CD4-positive, alpha-beta T cell (primary cell): ENCODE measurements at regions not wholly inside any gene's neighbourhood (a gene's known extent, or its start where the extent isn't known, plus 50 kb on each side); places are given as distances from the start of the nearest gene placed in this dataset.
"Not testable (repeated sequence)": the region's sequence is repeated elsewhere in the genome, so short reads cannot be mapped to it uniquely, and the experiment has no call there.

Experiments
- ATAC-seq: fragments of 200-7000 bp; cut with Tn5 transposase; one replicate; pipeline ENCODE4 v1.10.0; 2022; ENCODE audit warnings: mild to moderate bottlenecking; ENCODE audit not compliant: poor library complexity
- CTCF ChIA-PET: fragments of 350-600 bp; sonication (Branson Sonifier 250); formaldehyde crosslinking; loops from one replicate; lab custom pipeline; 2021; ENCODE audit warnings: antibody characterized with exemption, inconsistent platforms; lab: Charles Lee
- POLR2A ChIA-PET: fragments of 350-600 bp; sonication (Branson Sonifier 250); formaldehyde crosslinking; loops from one replicate; lab custom pipeline; 2021; ENCODE audit warnings: antibody characterized with exemption, inconsistent platforms; lab: Charles Lee
- DNase-seq, 14 experiments: peaks; one replicate each; pipeline ENCODE4 v3.0.0-alpha.2; 2013 to 2020; ENCODE audit warnings: mixed read lengths in 2 of 14
- H3K27ac ChIP-seq, 2 donors: one replicate each; pipeline versions ENCODE4 v1.5.1 to v1.7.0; 2013; ENCODE audit warnings: low read length in 2 of 2, low read depth in 1 of 2, mild to moderate bottlenecking in 1 of 2
- H3K27me3 ChIP-seq, 2 experiments: 1 replicate in 1 of 2; 2 replicates in 1 of 2; pipeline versions ENCODE4 v1.6.1 to v1.7.0; 2013; ENCODE audit warnings: low read length in 2 of 2, control low read depth in 1 of 2, mild to moderate bottlenecking in 1 of 2, moderate library complexity in 1 of 2; ENCODE audit not compliant: insufficient read depth in 2 of 2, control insufficient read depth in 1 of 2
- H3K36me3 ChIP-seq: one replicate; pipeline ENCODE4 v1.6.1; 2013; ENCODE audit warnings: low read length, control low read depth; ENCODE audit not compliant: insufficient read depth
- H3K4me1 ChIP-seq: one replicate; pipeline ENCODE4 v1.6.1; 2013; ENCODE audit warnings: low read length, control low read depth; ENCODE audit not compliant: insufficient read depth
- H3K4me3 ChIP-seq: one replicate; pipeline ENCODE4 v1.5.1; 2013; ENCODE audit warnings: mild to moderate bottlenecking, low read length, moderate library complexity
- H3K9me3 ChIP-seq, 2 experiments: 1 replicate in 1 of 2; 2 replicates in 1 of 2; pipeline versions ENCODE4 v1.6.1 to v1.7.0; 2013; ENCODE audit warnings: low read length in 2 of 2, mild to moderate bottlenecking in 2 of 2, control low read depth in 1 of 2, moderate library complexity in 1 of 2; ENCODE audit not compliant: control insufficient read depth in 1 of 2, insufficient read depth in 1 of 2
- H3K27ac Mint-ChIP-seq: one replicate; pipeline ENCODE4 v1.8.0; 2020; ENCODE audit warnings: mixed read lengths
- H3K27me3 Mint-ChIP-seq: one replicate; pipeline ENCODE4 v1.8.0; 2021; ENCODE audit warnings: mixed read lengths
- H3K36me3 Mint-ChIP-seq: one replicate; pipeline ENCODE4 v1.8.0; 2021; ENCODE audit warnings: low read depth, mixed read lengths
- H3K4me1 Mint-ChIP-seq: one replicate; pipeline ENCODE4 v1.8.0; 2021; ENCODE audit warnings: low read depth, mixed read lengths
- H3K4me3 Mint-ChIP-seq: one replicate; pipeline ENCODE4 v1.8.0; 2020; ENCODE audit warnings: mild to moderate bottlenecking, mixed read lengths
- H3K9me3 Mint-ChIP-seq: one replicate; pipeline ENCODE4 v1.8.0; 2020; ENCODE audit warnings: mixed read lengths
- CTCF ChIP-seq: fragments of 200-600 bp; IDR thresholded peaks from one replicate; pipeline ENCODE4 v1.8.0; 2022; ENCODE audit warnings: antibody characterized with exemption, mild to moderate bottlenecking
- intact Hi-C, 2 experiments: fragments of 100-400 bp; cut with DNase I in 1 of 2; cut with micrococcal nuclease in 1 of 2; formaldehyde crosslinking; loops; one replicate each; pipeline versions ENCODE4 v1.15.1 to v1.9.0; 2023 to 2025; cut with DNase I, micrococcal nuclease

GRCh38 chr21:7952648-7953047 lies 2568.7 kb upstream of the TPTE start:
- Mint-ChIP-seq H3K27me3 (no peaks in the 10 kb centered on the region), H3K9me3 (peaks cover 86% of the 10 kb centered on the region), H3K4me1 (no peaks in the 10 kb centered on the region), H3K4me3 (no peak overlapping the region), H3K36me3 (peaks cover 86% of the 10 kb centered on the region), H3K27ac (no peak overlapping the region)
- H3K36me3 ChIP-seq = no peaks in the 10 kb centered on the region
- intact Hi-C loops = no loop called here
- peaks cover 97 to 100% of the 10 kb centered on the region in 2 experiments for H3K9me3 ChIP-seq
- CTCF ChIA-PET = no interaction called here
- no peak overlapping the region for H3K4me3 ChIP-seq
- DNase-seq = no peak
- no peak for ATAC-seq
- no peaks in the 10 kb centered on the region for H3K27me3 ChIP-seq
- no peak for TF ChIP-seq CTCF
- POLR2A ChIA-PET = no interaction called here
- H3K27ac ChIP-seq = no peak overlapping the region
- no peaks in the 10 kb centered on the region for H3K4me1 ChIP-seq

- no peaks in the 10 kb centered on the region for H3K36me3 ChIP-seq
- Mint-ChIP-seq H3K9me3 (peaks cover 85% of the 10 kb centered on the region), H3K36me3 (peaks cover 86% of the 10 kb centered on the region), H3K27me3 (no peaks in the 10 kb centered on the region), H3K4me1 (no peaks in the 10 kb centered on the region), H3K27ac (no peak overlapping the region), H3K4me3 (no peak overlapping the region)
- TF ChIP-seq CTCF = no peak
- H3K9me3 ChIP-seq = peaks cover 97 to 99% of the 10 kb centered on the region in 2 experiments
- POLR2A ChIA-PET = no interaction called here
- H3K4me3 ChIP-seq = no peak overlapping the region
- intact Hi-C loops = no loop called here
- no peak overlapping the region for H3K27ac ChIP-seq
- DNase-seq = no peak
- CTCF ChIA-PET = no interaction called here
- no peak for ATAC-seq
- H3K27me3 ChIP-seq = no peaks in the 10 kb centered on the region
- H3K4me1 ChIP-seq = no peaks in the 10 kb centered on the region
These were observed 2568.3 kb upstream of the TPTE start for GRCh38 chr21:7953058-7953457.

DNA sequence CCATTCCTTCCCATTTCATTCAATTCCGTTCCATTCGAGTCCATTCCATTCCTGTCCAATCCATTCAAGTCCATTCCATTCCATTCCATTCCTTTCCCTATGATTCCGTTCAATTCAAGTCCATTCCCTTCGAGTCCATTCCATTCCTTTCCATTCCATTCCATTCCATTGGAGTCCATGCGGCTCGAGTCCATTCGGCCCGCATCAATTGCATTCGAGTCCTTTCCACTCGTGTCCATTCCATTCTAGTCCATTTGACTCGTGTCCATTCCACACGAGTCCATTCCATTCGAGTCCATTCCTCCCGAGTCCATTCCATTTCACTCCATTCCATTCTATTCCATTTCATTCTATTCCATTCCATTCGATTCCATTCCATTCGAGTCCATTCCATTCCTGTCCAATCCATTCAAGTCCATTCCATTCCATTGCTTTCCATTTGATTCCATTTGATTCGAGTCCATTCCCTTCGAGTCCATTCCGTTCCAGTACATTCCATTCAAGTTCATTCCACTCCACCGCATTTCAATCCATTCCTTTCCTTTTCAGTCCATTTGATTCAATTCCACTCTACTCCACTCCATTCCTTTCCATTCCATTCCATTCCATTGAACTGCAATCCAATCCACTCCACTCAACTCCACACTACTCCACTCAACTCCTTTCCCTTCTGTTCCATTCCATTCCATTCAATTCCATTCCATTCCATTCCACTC lies 2565.9 kb upstream of the TPTE start:
- H3K4me1 Mint-ChIP-seq, H3K4me3 Mint-ChIP-seq, H3K27ac Mint-ChIP-seq, DNase-seq, H3K4me1 ChIP-seq, H3K27ac ChIP-seq, CTCF ChIA-PET, H3K4me3 ChIP-seq, H3K27me3 Mint-ChIP-seq, H3K27me3 ChIP-seq, H3K36me3 ChIP-seq, intact Hi-C loops, ATAC-seq, POLR2A ChIA-PET: not testable (repeated sequence)
- H3K9me3 ChIP-seq = peaks cover 75 to 81% of the 10 kb centered on the region in 2 experiments
- H3K36me3 Mint-ChIP-seq = peaks cover 80% of the 10 kb centered on the region
- peaks cover 69% of the 10 kb centered on the region for H3K9me3 Mint-ChIP-seq

- H3K4me3 Mint-ChIP-seq, H3K27ac ChIP-seq, intact Hi-C loops, DNase-seq, H3K27me3 Mint-ChIP-seq, H3K4me1 ChIP-seq, H3K4me3 ChIP-seq, H3K36me3 ChIP-seq, CTCF ChIA-PET, H3K27ac Mint-ChIP-seq, POLR2A ChIA-PET, H3K4me1 Mint-ChIP-seq, H3K27me3 ChIP-seq, ATAC-seq: not testable (repeated sequence)
- peaks cover 69 to 75% of the 10 kb centered on the region in 2 experiments for H3K9me3 ChIP-seq
- Mint-ChIP-seq H3K36me3 (peaks cover 80% of the 10 kb centered on the region), H3K9me3 (peaks cover 64% of the 10 kb centered on the region)
These were observed 2565.3 kb upstream of the TPTE start for GRCh38 chr21:7956074-7956452.
